Suppressor macrophage treated with lipopolysaccharide for 1 hour (primary cell): ENCODE measurements at regions not wholly inside any gene's neighbourhood (a gene's known extent, or its start where the extent isn't known, plus 50 kb on each side); places are given as distances from the start of the nearest gene placed in this dataset.
"Not testable (repeated sequence)": the region's sequence is repeated elsewhere in the genome, so short reads cannot be mapped to it uniquely, and the experiment has no call there.

Experiments used
- DNase-seq, 3 donors: peaks; one replicate each; pipeline ENCODE4 v3.0.0-alpha.2; 2020 to 2022

DNA sequence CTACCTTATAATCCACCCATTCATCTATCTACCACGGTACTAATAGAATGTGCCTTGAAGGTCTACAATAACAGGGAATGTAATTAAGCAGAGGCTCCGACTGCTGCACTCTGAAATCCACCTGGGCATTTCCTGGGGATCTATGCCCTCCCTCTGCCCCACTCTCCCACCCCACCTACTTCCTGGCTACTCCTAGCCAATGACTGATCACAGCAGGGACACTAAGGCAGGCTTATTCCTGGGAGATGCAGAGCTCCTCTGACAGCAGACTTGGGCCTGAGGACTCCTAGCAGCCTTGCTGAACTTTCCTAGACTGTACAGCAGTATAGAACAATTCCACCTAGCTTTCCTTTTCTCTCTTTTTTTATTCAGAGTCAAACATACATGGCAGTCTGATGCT lies 91.1 kb upstream of the DHRS4 start:
- no peak for DNase-seq

DNA sequence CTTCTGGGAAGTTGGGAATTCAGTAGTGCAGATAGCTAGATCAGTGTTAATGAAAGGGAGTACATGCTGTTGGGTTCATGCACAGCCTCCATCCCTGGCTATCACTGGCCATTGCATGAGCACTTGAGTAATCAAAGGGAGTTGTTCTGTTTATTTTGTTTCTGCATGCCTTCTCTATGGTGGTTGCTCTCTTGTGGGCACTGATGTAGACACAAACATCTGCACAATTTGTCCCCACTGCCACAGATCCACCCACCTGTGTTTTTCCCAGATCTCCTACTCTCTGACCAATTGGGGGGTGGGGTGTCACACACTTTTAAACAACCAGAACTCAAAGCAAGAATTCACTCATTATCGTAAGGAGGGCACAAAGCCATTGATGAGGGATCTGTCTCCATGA lies 89.7 kb upstream of the DHRS4 start:
- DNase-seq = no peak

- DNase-seq = peak; percentile 50 to 57 (median 51)
These were observed 89.3 kb upstream of the DHRS4 start for GRCh38 chr14:23864259-23864658.

- DNase-seq = no peak
These were observed 88.7 kb upstream of the DHRS4 start for GRCh38 chr14:23864861-23865260.

- DNase-seq = no peak
These were observed 88.1 kb upstream of the DHRS4 start for GRCh38 chr14:23865502-23865901.

GRCh38 chr14:23866269-23866668 lies 87.3 kb upstream of the DHRS4 start:
- DNase-seq = no peak

- no peak for DNase-seq
These were observed 84.4 kb upstream of the DHRS4 start for GRCh38 chr14:23869078-23869719.

DNA sequence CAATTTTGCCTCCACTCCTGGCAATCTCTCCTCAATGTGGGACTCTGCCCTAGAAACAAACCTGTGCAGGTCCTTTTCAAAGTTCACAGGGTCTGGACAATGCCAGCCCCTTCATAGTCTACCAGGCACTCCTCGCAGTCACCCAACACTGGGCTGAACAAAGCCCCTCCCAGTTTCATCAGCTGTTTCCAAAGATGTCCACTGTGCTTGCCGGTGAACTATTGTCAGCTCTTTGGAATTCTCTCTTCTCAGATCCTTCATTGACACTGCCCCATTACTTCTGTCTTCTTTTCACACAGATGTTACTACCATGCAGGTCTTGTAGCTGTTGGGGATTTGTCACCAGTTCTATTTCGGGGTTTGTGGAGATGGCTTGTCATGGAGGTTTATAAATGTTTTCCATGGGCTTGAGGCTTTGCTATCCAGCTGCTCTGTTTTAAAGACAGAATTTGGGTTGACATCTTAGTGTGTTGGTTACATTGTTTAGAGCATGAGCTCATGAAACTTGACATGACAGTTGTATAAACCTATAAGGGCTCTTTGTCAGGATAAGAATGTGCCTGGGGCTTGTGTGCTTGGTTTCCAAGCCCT lies 77.3 kb upstream of the DHRS4 start:
- no peak for DNase-seq

DNA sequence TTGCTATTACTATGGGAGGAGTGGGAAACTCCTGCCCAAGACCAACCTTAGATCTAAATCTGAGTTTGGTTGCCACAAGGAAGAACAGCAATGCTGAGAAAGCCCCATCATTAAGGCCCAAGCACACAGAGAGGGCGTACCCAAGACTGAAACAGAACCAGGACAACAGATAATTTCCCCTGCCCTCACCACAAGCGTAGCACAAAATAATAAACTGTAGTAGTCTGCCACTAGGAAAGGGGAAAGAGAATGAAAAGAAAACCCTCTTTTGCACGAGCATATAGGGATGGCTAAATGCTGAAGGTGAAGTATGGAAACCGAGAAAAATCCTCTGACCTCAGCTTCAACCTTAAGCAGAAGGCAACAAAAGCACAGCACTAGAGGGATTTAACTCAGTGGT lies 76.5 kb upstream of the DHRS4 start:
- DNase-seq = no peak

DNA sequence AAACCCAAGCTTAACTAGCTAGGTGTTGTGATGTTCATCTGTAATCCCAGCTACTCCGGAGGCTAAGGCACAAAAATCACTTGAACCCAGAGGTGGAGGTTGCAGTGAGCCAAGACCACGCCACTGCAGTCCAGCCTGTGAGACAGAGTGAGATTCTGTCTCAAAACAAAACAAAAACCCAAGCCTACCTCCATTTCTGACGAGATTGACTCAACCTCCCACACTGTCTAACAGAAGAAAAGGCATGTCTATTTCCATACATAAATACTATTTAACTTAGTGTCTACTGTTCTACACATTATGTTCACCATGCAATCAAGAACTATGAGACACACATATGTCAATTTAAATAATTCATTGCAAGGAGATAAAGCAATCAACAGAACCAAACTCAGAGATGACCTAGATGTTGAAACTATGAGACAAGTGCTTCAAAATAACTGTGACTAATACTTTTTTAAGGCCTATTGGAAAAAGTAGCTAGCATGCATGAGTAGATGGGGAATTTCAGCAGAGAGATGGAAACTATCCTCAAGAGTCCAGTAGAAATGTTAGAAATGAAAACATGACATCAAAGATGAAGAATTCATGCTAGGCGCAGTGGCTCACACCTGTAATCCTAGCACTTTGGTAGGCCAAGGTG lies 75.9 kb upstream of the DHRS4 start:
- DNase-seq = peak in 2 of 3 donors; percentile 6 to 22

DNA sequence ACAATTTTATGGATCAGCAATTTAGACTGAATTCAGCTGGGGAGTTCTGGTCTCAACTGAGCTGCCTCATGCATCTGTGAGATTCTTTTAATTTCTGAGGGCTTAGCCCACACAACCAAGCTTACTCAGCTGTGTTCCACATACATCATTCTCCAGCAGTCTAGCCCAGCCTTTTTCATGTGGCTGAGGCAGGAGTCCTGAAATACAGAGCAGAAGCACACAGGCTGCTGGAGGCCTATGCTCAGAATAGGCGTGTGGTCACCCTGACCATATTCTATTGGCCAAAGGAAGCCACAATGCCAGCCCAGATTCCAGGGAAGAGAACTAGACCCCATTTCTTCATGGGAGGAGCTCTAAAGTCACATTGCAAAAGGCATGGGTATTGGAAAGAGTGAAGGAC lies 72.3 kb upstream of the DHRS4 start:
- DNase-seq = no peak

GRCh38 chr14:23883684-23884540 lies 69.7 kb upstream of the DHRS4 start:
- no peak for DNase-seq

DNA sequence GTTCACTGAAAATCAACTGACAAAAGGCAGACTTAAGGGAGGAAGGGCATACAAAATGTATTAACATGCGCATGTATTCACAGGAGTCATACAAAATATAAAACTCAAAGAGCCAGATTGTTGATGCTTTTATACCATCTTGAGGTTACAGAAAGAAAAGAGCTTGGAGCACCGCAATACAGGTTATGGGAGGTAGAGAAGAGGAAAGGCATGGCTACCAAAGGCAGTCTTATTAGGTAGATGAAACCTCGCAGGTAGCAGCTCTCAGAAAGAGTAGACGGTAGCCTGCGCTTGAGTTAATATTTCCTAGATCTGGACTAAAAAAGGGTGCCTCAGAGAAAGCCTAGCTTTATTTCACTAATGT lies 69.0 kb upstream of the DHRS4 start:
- DNase-seq = no peak

- no peak for DNase-seq
These were observed 66.0 kb upstream of the DHRS4 start for GRCh38 chr14:23887536-23887935.

DNA sequence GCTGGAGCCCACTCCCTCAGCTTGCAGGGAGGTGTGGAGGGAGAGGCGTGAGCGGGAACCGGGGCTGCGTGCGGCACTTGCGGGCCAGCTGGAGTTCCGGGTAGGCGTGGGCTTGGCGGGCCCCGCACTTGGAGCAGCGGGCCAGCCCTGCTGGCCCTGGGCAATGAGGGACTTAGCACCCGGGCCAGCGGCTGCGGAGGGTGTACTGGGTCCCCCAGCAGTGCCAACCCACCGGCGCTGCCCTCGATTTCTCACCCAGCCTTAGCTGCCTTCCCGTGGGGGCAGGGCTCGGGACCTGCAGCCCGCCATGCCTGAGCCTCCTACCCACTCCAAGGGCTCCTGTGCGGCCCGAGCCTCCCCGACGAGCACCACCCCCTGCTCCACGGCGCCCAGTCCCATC lies 61.9 kb upstream of the DHRS4 start:
- not testable (repeated sequence) for DNase-seq

GRCh38 chr14:23892289-23892688 lies 61.3 kb upstream of the DHRS4 start:
- DNase-seq = not testable (repeated sequence)

GRCh38 chr14:23894362-23895052 lies 59.1 kb upstream of the DHRS4 start:
- DNase-seq = no peak

DNA sequence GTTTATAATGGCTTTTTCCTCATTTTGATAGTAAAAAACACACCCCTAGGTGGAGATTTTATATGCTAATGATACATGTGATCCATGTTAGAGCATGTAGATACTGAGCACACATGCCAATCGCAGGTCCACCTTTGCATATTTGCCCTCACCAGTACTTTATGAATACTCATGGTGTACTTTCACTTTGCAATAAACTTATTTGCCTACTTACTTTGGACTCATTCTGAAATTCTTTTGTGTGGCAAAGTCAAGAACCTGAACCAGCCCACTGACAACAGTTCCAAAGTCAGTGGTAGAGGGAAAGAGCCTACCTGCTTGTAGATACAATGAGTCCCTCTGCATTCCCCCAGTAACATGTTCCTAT lies 58.5 kb upstream of the DHRS4 start:
- no peak for DNase-seq

GRCh38 chr14:23895480-23895879 lies 58.1 kb upstream of the DHRS4 start:
- no peak for DNase-seq

GRCh38 chr14:23896609-23897153 lies 56.9 kb upstream of the DHRS4 start:
- DNase-seq = peak in 1 of 3 donors; percentile 7

GRCh38 chr14:23897291-23897690 lies 56.3 kb upstream of the DHRS4 start:
- not testable (repeated sequence) for DNase-seq

DNA sequence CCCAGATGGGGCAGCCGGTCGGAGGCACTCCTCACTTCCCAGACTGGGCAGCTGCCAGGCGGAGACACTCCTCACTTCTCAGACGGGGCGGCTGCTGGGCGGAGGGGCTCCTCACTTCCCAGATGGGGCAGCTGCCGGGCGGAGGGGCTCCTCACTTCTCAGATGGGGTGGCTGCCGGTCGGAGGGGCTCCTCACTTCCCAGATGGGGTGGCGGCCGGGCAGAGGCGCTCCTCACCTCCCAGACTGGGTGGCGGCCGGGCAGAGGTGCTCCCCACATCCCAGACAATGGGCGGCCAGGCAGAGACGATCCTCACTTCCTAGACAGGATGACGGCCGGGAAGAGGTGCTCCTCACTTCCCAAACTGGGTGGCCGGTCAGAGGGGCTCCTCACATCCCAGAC lies 55.2 kb upstream of the DHRS4 start:
- not testable (repeated sequence) for DNase-seq

DNA sequence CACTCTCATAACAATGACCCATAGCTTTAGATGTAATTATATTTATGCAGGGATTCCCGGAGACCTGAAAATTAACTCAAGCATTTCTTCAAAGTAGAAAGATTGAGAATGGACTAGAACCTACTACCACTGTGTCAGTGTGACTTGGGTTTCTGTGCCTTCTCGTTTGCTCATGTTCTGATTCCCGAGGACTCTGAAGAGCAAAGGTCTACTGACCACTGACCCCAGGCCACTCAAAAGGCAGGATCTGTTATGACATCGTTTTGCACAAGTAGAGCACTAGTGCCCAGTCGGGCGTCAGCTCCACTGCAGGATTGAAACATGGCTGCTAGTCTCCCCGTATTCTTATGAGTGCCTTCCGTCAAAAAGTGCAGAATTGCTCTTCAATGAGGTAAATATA lies 53.8 kb upstream of the DHRS4 start:
- no peak for DNase-seq
